ENCODE measurements at regions not wholly inside any gene's neighbourhood (a gene's known extent, or its start where the extent isn't known, plus 50 kb on each side); places are given as distances from the start of the nearest gene placed in this dataset.
"Not testable (repeated sequence)": the region's sequence is repeated elsewhere in the genome, so short reads cannot be mapped to it uniquely, and the experiment has no call there.

- no peak for DNase-seq
Measured at GRCh38 chr7:13009517-13009916, 322.1 kb downstream of the ARL4A start.

- no peak for DNase-seq
Measured at GRCh38 chr7:13014011-13014410, 326.6 kb downstream of the ARL4A start.

DNA sequence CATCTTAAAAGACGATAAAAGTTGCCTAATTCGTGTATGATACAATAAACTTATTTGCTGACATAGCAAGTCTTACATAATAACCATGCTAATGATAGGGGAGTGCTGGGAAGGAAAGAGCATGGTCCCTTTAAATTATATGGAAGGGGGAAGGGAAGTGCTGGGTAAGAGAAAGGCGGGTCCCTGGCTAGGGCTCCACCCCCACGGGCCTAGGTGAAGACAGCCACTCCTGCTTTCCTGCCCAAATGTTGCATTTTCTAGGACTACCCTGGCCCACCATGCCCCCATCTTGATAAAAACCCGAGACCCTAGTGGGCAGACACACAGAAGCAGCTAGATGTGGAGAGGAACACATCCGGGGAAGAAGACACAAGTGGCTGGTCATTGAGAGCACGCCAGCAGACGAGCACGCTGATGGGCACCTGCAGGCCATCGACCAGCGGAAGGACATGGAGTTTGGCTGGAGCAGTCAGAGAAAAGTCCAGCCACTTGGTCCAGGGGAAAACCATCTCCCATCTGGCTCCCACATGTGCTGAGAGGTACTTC lies 328.7 kb downstream of the ARL4A start:
- no peak for DNase-seq

GRCh38 chr7:13016592-13017332 lies 329.3 kb downstream of the ARL4A start:
- DNase-seq: no peak

GRCh38 chr7:13017333-13017857 lies 330.0 kb downstream of the ARL4A start:
- DNase-seq: no peak

GRCh38 chr7:13017881-13018280 lies 330.4 kb downstream of the ARL4A start:
- DNase-seq: no peak

GRCh38 chr7:13021566-13022300 lies 334.3 kb downstream of the ARL4A start:
- no peak for DNase-seq

GRCh38 chr7:13024121-13024674 lies 336.8 kb downstream of the ARL4A start:
- no peak for DNase-seq

DNA sequence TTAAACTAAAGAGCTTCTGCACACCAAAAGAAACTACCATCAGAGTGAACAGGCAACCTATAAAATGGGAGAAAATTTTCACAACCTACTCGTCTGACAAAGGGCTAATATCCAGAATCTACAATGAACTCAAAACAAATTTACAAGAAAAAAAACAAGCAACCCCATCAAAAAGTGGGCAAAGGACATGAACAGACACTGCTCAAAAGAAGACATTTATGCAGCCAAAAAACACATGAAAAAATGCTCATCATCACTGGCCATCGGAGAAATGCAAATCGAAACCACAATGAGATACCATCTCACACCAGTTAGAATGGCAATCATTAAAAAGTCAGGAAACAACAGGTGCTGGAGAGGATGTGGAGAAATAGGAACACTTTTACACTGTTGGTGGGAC lies 337.6 kb downstream of the ARL4A start:
- not testable (repeated sequence) for DNase-seq

DNA sequence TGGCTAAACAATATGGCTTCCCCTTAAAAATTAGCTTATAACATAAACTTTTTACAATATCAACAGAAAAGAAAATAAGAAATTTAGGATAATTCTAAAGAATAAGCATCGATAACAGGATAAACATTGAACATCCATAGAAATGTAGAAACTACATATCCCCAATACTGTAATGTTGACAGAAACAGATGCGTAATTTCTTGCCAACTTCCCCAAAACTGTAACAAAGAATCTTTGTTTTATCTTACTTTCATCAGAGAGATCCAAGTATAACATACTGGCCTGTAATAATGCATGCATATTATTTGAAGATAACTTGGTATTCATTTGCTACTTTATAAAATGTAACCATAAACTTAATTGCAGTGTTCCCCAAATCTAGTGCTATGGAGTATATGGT lies 339.9 kb downstream of the ARL4A start:
- DNase-seq: no peak

- no peak for DNase-seq
Measured at GRCh38 chr7:13028036-13028824, 340.8 kb downstream of the ARL4A start.

DNA sequence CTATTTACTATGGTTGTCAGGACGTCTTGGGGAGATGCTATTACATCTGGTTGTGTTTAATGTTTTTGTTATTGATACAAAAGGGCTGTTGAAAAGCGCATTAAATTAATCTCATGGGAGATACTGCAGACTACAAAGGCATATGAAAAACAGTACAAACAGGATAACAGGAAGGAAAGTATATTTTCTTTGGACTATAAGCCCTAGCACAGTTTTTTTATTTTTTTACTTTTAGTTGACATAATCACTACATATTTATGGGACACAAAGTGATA lies 341.3 kb downstream of the ARL4A start:
- DNase-seq: no peak

- DNase-seq: no peak
Measured at GRCh38 chr7:13031468-13031867, 344.0 kb downstream of the ARL4A start.

DNA sequence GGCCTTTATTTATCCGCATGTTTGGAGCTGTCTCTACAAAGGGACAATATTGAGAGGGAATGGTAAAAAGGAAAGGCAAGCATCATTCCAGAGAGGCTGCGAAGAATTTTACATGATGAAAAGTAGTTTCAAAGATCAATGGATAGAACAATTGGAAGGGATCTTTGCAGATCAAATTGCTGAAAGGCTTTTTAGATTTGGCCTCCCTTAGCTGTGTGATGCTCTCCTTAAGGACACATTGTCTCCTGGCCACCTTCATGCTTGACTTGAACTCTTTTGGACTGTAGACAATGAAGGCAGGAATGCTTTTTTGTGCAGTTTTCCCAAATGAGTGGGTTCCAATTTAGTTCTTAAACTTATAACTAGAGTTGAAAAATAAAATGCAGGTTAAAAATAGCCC lies 344.7 kb downstream of the ARL4A start:
- DNase-seq: no peak

GRCh38 chr7:13032576-13032975 lies 345.1 kb downstream of the ARL4A start:
- DNase-seq: peak; percentile 21

DNA sequence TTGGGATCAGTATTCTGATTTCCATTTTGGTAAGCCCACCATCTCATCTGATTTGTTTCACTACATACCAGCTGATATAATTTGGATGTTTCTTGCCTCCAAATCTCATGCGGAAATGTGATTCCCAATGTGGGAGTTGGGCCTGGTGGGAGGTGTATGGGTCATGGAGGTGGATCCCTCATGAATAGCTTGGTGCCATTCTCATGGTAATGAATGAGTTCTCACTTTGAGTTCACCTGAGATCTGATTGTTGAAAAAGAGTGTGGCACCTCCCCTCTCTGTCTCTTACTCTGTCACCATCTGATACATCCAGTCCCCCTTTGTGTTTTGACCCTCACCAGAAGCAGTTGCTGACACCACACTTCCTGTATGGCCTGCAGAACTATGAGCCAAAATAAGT lies 347.3 kb downstream of the ARL4A start:
- DNase-seq: no peak

DNA sequence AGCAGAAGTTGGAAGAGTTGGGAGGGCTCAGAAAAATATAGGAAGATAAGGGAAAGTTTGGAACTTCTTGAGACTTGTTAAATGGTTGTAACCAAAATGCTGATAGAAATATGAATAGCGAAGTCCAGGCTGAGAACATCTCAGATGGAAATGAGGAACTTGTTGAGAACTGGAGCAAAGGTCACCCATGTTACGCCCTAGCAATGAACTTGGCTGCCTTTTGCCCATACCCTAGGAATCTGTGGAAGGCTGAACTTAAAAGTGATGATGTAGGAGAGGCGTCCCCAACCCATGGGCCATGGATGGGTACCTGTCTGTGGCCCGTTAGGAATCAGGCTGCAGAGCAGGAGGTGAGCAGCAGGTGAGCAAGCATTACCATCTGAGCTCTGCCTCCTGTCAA lies 347.8 kb downstream of the ARL4A start:
- no peak for DNase-seq

GRCh38 chr7:13036256-13036780 lies 348.9 kb downstream of the ARL4A start:
- no peak for DNase-seq

- no peak for DNase-seq
Measured at GRCh38 chr7:13037216-13037615, 349.8 kb downstream of the ARL4A start.

DNA sequence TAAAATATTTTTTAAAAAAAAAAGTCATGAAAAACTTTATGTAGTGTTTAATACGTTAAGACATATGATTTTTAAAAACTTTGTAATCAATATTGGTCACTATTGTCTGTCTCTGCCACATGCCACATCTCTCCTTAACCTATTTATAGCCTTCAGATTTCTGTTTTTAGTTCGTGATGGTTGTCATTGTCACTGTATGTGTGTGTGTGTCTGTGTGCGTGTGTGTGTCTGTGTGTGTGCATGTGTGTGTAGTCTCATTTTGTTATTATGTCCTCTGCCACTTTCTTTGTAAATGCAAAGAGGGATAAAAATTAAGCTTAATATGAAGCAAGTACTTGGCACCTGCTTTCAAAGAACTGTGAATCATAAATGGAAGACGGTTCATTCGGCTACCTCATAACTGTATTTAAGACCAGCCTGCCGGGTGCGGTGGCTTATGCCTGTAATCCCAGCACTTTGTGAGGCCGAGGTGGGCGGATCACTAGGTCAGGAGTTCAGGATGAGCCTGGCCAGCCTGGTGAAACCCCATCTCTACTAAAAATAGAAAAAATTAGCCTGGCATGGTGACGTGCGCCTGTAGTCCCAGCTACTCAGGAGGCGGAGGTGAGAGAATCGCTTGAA lies 354.0 kb downstream of the ARL4A start:
- DNase-seq: no peak

DNA sequence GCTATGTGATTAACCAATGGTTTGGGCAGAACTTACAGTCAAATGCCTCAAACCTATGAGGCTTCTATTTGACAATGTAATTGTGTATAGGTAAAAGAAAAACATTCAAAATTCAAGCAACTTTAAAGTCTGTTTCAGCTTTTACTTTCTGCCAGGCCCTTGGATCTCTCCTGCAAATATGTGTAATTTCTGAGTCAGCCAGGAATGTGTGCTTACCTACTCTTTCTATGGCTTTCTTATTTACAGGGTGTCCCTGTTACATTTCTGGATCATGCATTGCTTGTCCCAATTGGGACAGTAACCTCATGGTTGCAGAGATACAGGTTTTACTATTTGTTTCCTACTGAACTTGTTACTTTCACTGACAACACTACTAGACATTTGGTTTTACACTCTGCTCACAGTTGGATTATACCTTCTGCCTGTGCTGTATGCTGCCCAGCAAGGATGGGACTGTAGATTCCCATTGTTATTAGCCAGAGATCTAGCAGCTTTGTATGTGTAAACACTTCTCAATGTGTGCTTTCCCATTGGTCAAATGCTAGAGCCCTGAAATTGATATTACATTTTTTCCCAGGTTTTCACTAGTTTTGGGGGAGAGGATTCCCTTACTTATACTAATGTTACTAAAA lies 355.3 kb downstream of the ARL4A start:
- DNase-seq: no peak

DNA sequence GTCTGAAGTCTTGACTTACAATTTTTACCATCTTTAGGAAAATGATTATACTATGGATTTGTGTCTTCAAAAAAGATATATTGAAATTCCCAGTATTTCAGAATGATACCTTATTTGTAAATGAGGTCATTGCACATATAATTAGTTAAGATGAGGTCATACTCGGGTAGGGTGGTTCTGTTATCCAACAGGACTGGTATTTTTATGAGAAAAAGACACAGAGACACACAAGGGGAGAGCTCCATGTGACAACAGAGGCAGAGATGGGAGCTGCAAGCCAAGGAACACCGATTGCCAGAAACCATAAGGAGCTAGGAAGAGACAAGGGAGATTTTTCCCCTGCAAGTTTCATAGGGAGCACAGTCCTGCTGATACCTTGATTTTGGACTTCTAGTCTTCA lies 356.9 kb downstream of the ARL4A start:
- no peak for DNase-seq

Data from NCI-H1105 (cell line).